ENCODE measurements at regions not wholly inside any gene's neighbourhood (a gene's known extent, or its start where the extent isn't known, plus 50 kb on each side); places are given as distances from the start of the nearest gene placed in this dataset.

DNA sequence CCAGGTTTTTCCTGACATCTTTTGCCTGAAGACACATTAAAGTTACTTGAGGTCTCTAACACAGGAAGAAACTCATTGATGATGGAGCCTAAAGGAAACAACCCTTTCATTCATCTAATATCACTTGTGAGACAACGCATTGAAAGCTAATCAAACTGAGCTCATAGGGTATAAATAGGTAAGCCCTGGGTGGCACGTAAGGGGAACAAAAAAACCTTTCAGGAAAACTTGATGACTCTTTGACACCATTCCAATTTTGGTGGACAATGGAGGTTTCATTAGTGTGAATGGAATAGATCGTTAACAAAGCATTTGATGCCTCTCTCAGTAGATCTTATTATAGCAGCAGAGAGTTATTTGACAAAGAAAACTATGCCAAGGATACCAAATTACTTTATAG is 80.7 kb upstream of the DUSP10 start:
- H3K36me3 Mint-ChIP-seq, result no peaks in the 10 kb centered on the region
- no peak overlapping the region for H3K4me3 Mint-ChIP-seq
- H3K4me1 Mint-ChIP-seq, result peaks cover 9 to 29% (median 15%) of the 10 kb centered on the region in 4 donors
- Histone ChIP-seq H3K36me3 (ENCODE audit: insufficient read depth, low read length) (no peaks in the 10 kb centered on the region), H3K27me3 (ENCODE audit: insufficient read depth, low read length) (no peaks in the 10 kb centered on the region), H3K27ac (ENCODE audit: low read depth, low read length) (no peak overlapping the region), H3K9me3 (ENCODE audit: control insufficient read depth in 1 of 2, low read length in 2 of 2) (no peaks in the 10 kb centered on the region), H3K4me1 (ENCODE audit: insufficient read depth, low read length) (peaks cover 9% of the 10 kb centered on the region), H3K4me3 (ENCODE audit: low read length in 2 of 2) (no peak overlapping the region)
- intact Hi-C loops (cut with micrococcal nuclease), result no loop called here
- DNase-seq, result no peak
- POLR2A ChIA-PET (ENCODE audit: partially characterized antibody), result no interaction called here
- H3K9me3 Mint-ChIP-seq, result no peaks in the 10 kb centered on the region
- H3K27me3 Mint-ChIP-seq, result no peaks in the 10 kb centered on the region
- H3K27ac Mint-ChIP-seq, result no peak overlapping the region
- CTCF ChIA-PET (ENCODE audit: partially characterized antibody), result no interaction called here

DNA sequence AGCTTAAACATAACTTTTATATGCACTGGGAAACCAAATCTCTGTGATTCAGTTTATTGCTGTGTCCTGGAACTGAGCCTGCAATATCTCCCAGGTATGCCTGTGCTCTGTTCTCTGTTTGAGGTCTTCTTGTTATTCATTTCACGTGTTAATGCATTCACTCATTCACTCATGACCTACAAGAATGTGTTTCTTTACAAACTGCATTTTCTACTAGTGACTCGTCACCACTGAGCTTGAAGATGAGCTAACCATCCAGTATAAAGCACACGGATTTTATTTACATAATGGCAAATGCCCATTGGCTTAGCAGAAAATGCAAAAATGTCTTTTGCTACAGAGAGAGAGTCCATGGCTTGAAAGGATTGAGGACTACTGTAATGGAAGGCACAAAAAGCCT is 75.0 kb upstream of the DUSP10 start:
- H3K36me3 ChIP-seq (ENCODE audit: insufficient read depth, low read length), result no peaks in the 10 kb centered on the region
- Mint-ChIP-seq H3K9me3 (peaks cover 0 to 3% (median 0%) of the 10 kb centered on the region in 8 donors), H3K4me3 (no peak overlapping the region), H3K27me3 (no peaks in the 10 kb centered on the region), H3K27ac (no peak overlapping the region), H3K4me1 (no peaks in the 10 kb centered on the region), H3K36me3 (no peaks in the 10 kb centered on the region)
- H3K4me1 ChIP-seq (ENCODE audit: insufficient read depth, low read length), result no peaks in the 10 kb centered on the region
- CTCF ChIA-PET (ENCODE audit: partially characterized antibody), result no interaction called here
- no peak overlapping the region for H3K27ac ChIP-seq (ENCODE audit: low read depth, low read length)
- no peak for DNase-seq
- H3K4me3 ChIP-seq (ENCODE audit: low read length in 2 of 2), result no peak overlapping the region
- no peaks in the 10 kb centered on the region for H3K27me3 ChIP-seq (ENCODE audit: insufficient read depth, low read length)
- POLR2A ChIA-PET (ENCODE audit: partially characterized antibody), result no interaction called here
- intact Hi-C loops (cut with micrococcal nuclease), result no loop called here
- no peaks in the 10 kb centered on the region for H3K9me3 ChIP-seq (ENCODE audit: control insufficient read depth in 1 of 2, low read length in 2 of 2)

DNA sequence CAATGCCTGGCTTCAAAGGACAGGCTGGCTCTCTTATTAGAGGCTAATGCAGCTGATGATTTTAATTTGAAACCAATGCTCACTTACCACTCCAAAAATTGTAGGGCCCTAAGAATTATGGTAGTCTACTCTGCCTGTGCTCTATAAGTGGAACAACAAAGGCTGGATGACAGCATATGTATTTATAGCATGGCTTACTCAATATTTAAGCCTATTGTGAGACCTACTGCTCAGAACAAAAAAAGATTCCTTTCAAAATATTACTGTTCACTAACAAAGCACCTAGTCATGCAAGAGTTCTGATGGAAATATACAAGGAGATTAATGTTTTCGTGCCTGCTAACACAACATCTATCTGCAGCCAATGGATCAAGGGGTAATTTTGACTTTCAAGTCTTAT is 73.8 kb upstream of the DUSP10 start:
- no peak for DNase-seq
- H3K4me1 Mint-ChIP-seq, result peaks cover 7 to 10% (median 8%) of the 10 kb centered on the region in 4 donors
- H3K36me3 ChIP-seq (ENCODE audit: insufficient read depth, low read length), result no peaks in the 10 kb centered on the region
- H3K4me1 ChIP-seq (ENCODE audit: insufficient read depth, low read length), result no peaks in the 10 kb centered on the region
- H3K4me3 Mint-ChIP-seq, result no peak overlapping the region
- no peaks in the 10 kb centered on the region for H3K9me3 ChIP-seq (ENCODE audit: control insufficient read depth in 1 of 2, low read length in 2 of 2)
- CTCF ChIA-PET (ENCODE audit: partially characterized antibody), result no interaction called here
- H3K9me3 Mint-ChIP-seq, result peaks cover 0 to 3% (median 0%) of the 10 kb centered on the region in 8 donors
- no peaks in the 10 kb centered on the region for H3K27me3 Mint-ChIP-seq
- intact Hi-C loops (cut with micrococcal nuclease), result no loop called here
- POLR2A ChIA-PET (ENCODE audit: partially characterized antibody), result no interaction called here
- no peak overlapping the region for H3K27ac Mint-ChIP-seq
- H3K36me3 Mint-ChIP-seq, result no peaks in the 10 kb centered on the region
- H3K27ac ChIP-seq (ENCODE audit: low read depth, low read length), result no peak overlapping the region
- H3K4me3 ChIP-seq (ENCODE audit: low read length in 2 of 2), result no peak overlapping the region
- no peaks in the 10 kb centered on the region for H3K27me3 ChIP-seq (ENCODE audit: insufficient read depth, low read length)

DNA sequence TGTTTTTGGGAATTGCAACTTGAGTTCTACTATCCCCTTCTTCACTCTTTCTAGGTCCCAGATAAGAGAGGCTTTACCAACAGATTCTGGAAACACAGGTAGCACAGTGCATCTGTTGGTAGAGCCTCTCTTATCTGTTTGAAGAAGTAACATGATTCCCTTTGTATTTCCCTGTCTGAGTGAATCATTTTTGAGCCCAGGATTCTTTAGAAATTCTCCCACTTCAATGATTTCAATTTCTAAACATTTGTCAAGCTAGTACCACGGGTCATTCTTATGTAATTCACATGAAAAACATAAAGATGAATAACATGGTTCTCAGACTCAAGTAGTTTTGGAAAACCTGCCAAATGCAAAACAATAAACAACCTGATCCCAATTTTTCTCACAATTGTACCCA is 72.0 kb upstream of the DUSP10 start:
- DNase-seq, result no peak
- Mint-ChIP-seq H3K9me3 (peaks cover 0 to 3% (median 0%) of the 10 kb centered on the region in 8 donors), H3K4me1 (peaks cover 22 to 27% (median 25%) of the 10 kb centered on the region in 4 donors), H3K36me3 (no peaks in the 10 kb centered on the region), H3K4me3 (no peak overlapping the region), H3K27me3 (no peaks in the 10 kb centered on the region), H3K27ac (no peak overlapping the region)
- Histone ChIP-seq H3K36me3 (ENCODE audit: insufficient read depth, low read length) (no peaks in the 10 kb centered on the region), H3K4me1 (ENCODE audit: insufficient read depth, low read length) (peaks cover 11% of the 10 kb centered on the region), H3K4me3 (ENCODE audit: low read length in 2 of 2) (no peak overlapping the region), H3K9me3 (ENCODE audit: control insufficient read depth in 1 of 2, low read length in 2 of 2) (no peaks in the 10 kb centered on the region), H3K27ac (ENCODE audit: low read depth, low read length) (no peak overlapping the region), H3K27me3 (ENCODE audit: insufficient read depth, low read length) (no peaks in the 10 kb centered on the region)
- CTCF ChIA-PET (ENCODE audit: partially characterized antibody), result no interaction called here
- intact Hi-C loops (cut with micrococcal nuclease), result no loop called here
- POLR2A ChIA-PET (ENCODE audit: partially characterized antibody), result interaction anchor here (1.3 kb wide), 1 partner anchor 16 kb away, joined by 3 read pairs; no protein-coding TSS in a partner anchor

DNA sequence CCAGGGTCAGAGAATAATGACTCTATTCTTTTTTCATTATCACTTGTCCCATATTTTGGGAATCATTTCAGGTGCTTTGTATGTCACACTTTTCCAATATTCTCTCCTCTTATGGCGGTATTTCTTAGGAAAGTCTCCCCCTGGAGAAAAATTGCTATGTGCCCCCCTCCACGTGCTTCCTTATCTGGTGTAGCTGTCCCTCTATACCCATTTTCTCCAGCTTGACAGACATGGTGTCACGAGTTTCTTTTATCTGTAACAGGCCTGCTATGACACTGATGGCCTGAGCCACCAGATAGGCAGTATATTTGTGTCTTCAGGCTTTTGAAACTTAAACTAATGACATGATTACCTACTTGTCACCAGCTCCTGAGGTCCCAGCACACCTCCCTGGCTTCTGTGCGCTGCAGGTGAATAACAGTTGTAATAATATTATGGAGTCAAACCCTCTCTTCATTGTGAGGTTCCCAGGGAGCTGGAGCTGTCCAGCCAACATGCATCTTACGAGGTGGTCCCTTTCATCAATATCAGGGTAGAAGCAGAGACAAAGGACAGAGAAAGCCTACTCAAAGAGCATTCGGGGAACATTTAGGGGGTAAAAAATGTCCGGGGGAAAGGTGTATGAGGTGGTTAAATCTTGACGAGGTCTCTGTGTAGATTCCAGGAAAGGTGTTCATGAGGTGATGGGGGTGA is 71.2 kb upstream of the DUSP10 start:
- no peaks in the 10 kb centered on the region for H3K27me3 Mint-ChIP-seq
- Histone ChIP-seq H3K27ac (ENCODE audit: low read depth, low read length) (no peak overlapping the region), H3K9me3 (ENCODE audit: control insufficient read depth in 1 of 2, low read length in 2 of 2) (no peaks in the 10 kb centered on the region), H3K27me3 (ENCODE audit: insufficient read depth, low read length) (no peaks in the 10 kb centered on the region), H3K4me1 (ENCODE audit: insufficient read depth, low read length) (peaks cover 11% of the 10 kb centered on the region), H3K36me3 (ENCODE audit: insufficient read depth, low read length) (no peaks in the 10 kb centered on the region), H3K4me3 (ENCODE audit: low read length in 2 of 2) (no peak overlapping the region)
- no peak overlapping the region for H3K27ac Mint-ChIP-seq
- peaks cover 22 to 34% (median 26%) of the 10 kb centered on the region in 4 donors for H3K4me1 Mint-ChIP-seq
- no peaks in the 10 kb centered on the region for H3K36me3 Mint-ChIP-seq
- no peak for DNase-seq
- H3K9me3 Mint-ChIP-seq, result peaks cover 0 to 3% (median 0%) of the 10 kb centered on the region in 8 donors
- CTCF ChIA-PET (ENCODE audit: partially characterized antibody), result no interaction called here
- intact Hi-C loops (cut with micrococcal nuclease), result no loop called here
- POLR2A ChIA-PET (ENCODE audit: partially characterized antibody), result no interaction called here
- no peak overlapping the region for H3K4me3 Mint-ChIP-seq

GRCh38 chr1:221812088-221812752 is 70.3 kb upstream of the DUSP10 start:
- POLR2A ChIA-PET (ENCODE audit: partially characterized antibody), result no interaction called here
- DNase-seq, result no peak
- H3K36me3 ChIP-seq (ENCODE audit: insufficient read depth, low read length), result no peaks in the 10 kb centered on the region
- H3K36me3 Mint-ChIP-seq, result no peaks in the 10 kb centered on the region
- no peak overlapping the region for H3K4me3 ChIP-seq (ENCODE audit: low read length in 2 of 2)
- CTCF ChIA-PET (ENCODE audit: partially characterized antibody), result no interaction called here
- no peak overlapping the region for H3K4me3 Mint-ChIP-seq
- H3K4me1 Mint-ChIP-seq, result peaks cover 22 to 36% (median 26%) of the 10 kb centered on the region in 4 donors
- no peaks in the 10 kb centered on the region for H3K27me3 Mint-ChIP-seq
- no peaks in the 10 kb centered on the region for H3K27me3 ChIP-seq (ENCODE audit: insufficient read depth, low read length)
- peaks cover 0 to 3% (median 0%) of the 10 kb centered on the region in 8 donors for H3K9me3 Mint-ChIP-seq
- H3K4me1 ChIP-seq (ENCODE audit: insufficient read depth, low read length), result peaks cover 11% of the 10 kb centered on the region
- no peak overlapping the region for H3K27ac ChIP-seq (ENCODE audit: low read depth, low read length)
- intact Hi-C loops (cut with micrococcal nuclease), result no loop called here
- peak overlapping the region in 1 of 7 donors; percentile 45 for H3K27ac Mint-ChIP-seq
- no peaks in the 10 kb centered on the region for H3K9me3 ChIP-seq (ENCODE audit: control insufficient read depth in 1 of 2, low read length in 2 of 2)

GRCh38 chr1:221810406-221810805 is 68.5 kb upstream of the DUSP10 start:
- Histone ChIP-seq H3K27ac (ENCODE audit: low read depth, low read length) (no peak overlapping the region), H3K27me3 (ENCODE audit: insufficient read depth, low read length) (no peaks in the 10 kb centered on the region), H3K4me3 (ENCODE audit: low read length in 2 of 2) (no peak overlapping the region), H3K36me3 (ENCODE audit: insufficient read depth, low read length) (no peaks in the 10 kb centered on the region), H3K9me3 (ENCODE audit: control insufficient read depth in 1 of 2, low read length in 2 of 2) (no peaks in the 10 kb centered on the region), H3K4me1 (ENCODE audit: insufficient read depth, low read length) (peaks cover 11% of the 10 kb centered on the region)
- Mint-ChIP-seq H3K36me3 (no peaks in the 10 kb centered on the region), H3K4me1 (peaks cover 22 to 36% (median 26%) of the 10 kb centered on the region in 4 donors), H3K4me3 (peak overlapping the region in 3 of 8 donors; percentile 28 to 77 (median 39)), H3K9me3 (peaks cover 0 to 3% (median 0%) of the 10 kb centered on the region in 8 donors), H3K27ac (peak overlapping the region in 4 of 7 donors; percentile 0 to 77 (median 68)), H3K27me3 (no peaks in the 10 kb centered on the region)
- ChIA-PET POLR2A (ENCODE audit: partially characterized antibody) (no interaction called here), CTCF (ENCODE audit: partially characterized antibody) (interaction anchor here (0.9 to 1.6 kb wide), 2 partner anchors 19 to 29 kb away, joined by 3 to 5 read pairs; no protein-coding TSS in a partner anchor)
- no peak for DNase-seq
- intact Hi-C loops (cut with micrococcal nuclease), result no loop called here
